Liver (tissue), 8 donors: ENCODE measurements at regions not wholly inside any gene's neighbourhood (a gene's known extent, or its start where the extent isn't known, plus 50 kb on each side); places are given as distances from the start of the nearest gene placed in this dataset.
A peak's percentile ranks its signal among the peaks of the same experiment; 100 is the strongest.
"Not testable (repeated sequence)": the region's sequence is repeated elsewhere in the genome, so short reads cannot be mapped to it uniquely, and the experiment has no call there.

Source experiments
- DNase-seq: peaks from one replicate; pipeline ENCODE4 v3.0.0-alpha.2; 2017; ENCODE audit warnings: low spot score
- H3K27ac ChIP-seq, 2 donors: one replicate each; pipeline ENCODE4 v1.7.0; 2013; ENCODE audit warnings: inconsistent platforms in 2 of 2, low read length in 2 of 2, control low read depth in 1 of 2, low read depth in 1 of 2, mild to moderate bottlenecking in 1 of 2
- H3K27me3 ChIP-seq, 4 donors: one replicate each; pipeline versions ENCODE4 v1.6.1 to v1.7.0; 2013; ENCODE audit warnings: low read length in 3 of 4, inconsistent platforms in 1 of 4, mild to moderate bottlenecking in 1 of 4, moderate library complexity in 1 of 4; ENCODE audit not compliant: control insufficient read depth in 4 of 4, insufficient read depth in 4 of 4
- H3K36me3 ChIP-seq, 4 donors: one replicate each; pipeline versions ENCODE4 v1.6.1 to v1.7.0; 2013; ENCODE audit warnings: low read length in 3 of 4, mild to moderate bottlenecking in 3 of 4, low read depth in 1 of 4, moderate library complexity in 1 of 4; ENCODE audit not compliant: control insufficient read depth in 4 of 4, insufficient read depth in 3 of 4
- H3K4me1 ChIP-seq, 4 donors: one replicate each; pipeline versions ENCODE4 v1.6.1 to v1.7.0; 2013; ENCODE audit warnings: low read length in 3 of 4, mild to moderate bottlenecking in 3 of 4, moderate library complexity in 1 of 4; ENCODE audit not compliant: control insufficient read depth in 4 of 4, insufficient read depth in 4 of 4
- H3K4me3 ChIP-seq, 3 donors: one replicate each; pipeline versions ENCODE4 v1.6.1 to v1.7.0; 2013; ENCODE audit warnings: low read length in 3 of 3, control low read depth in 1 of 3, low read depth in 1 of 3, mild to moderate bottlenecking in 1 of 3
- H3K9ac ChIP-seq, 2 donors: one replicate each; pipeline ENCODE4 v1.7.0; 2013; ENCODE audit warnings: low read length in 2 of 2, mild to moderate bottlenecking in 2 of 2, moderate library complexity in 2 of 2, control low read depth in 1 of 2, low read depth in 1 of 2
- H3K9me3 ChIP-seq, 4 donors: one replicate each; pipeline versions ENCODE4 v1.6.1 to v1.7.0; 2013; ENCODE audit warnings: low read length in 3 of 4; ENCODE audit not compliant: control insufficient read depth in 4 of 4
- CTCF ChIP-seq: fragments of 150-350 bp; IDR thresholded peaks from 2 replicates; pipeline ENCODE4 v1.5.1; 2017; ENCODE audit warnings: improper control_type of control experiment, low read depth, low read length; ENCODE audit not compliant: missing input control
- FOXA2 ChIP-seq: IDR thresholded peaks from 2 replicates; pipeline ENCODE4 v1.6.1; 2016; ENCODE audit warnings: antibody characterized with exemption
- GABPA ChIP-seq, 2 donors: IDR thresholded peaks in 1 of 2; conservative IDR thresholded peaks in 1 of 2; 2 replicates each; pipeline ENCODE4 v1.6.1; 2016; ENCODE audit warnings: antibody characterized with exemption in 2 of 2, mild to moderate bottlenecking in 1 of 2, moderate library complexity in 1 of 2
- HNF4A ChIP-seq, 2 donors: conservative IDR thresholded peaks; 2 replicates each; pipeline ENCODE4 v1.6.1; 2016; ENCODE audit warnings: antibody characterized with exemption in 2 of 2, mild to moderate bottlenecking in 2 of 2
- JUND ChIP-seq, 2 donors: IDR thresholded peaks; 2 replicates each; pipeline ENCODE4 v1.6.1; 2016; ENCODE audit warnings: antibody characterized with exemption in 2 of 2
- RXRA ChIP-seq, 2 donors: IDR thresholded peaks; 2 replicates each; pipeline ENCODE4 v1.6.1; 2017 to 2018; ENCODE audit warnings: antibody characterized with exemption in 2 of 2, mild to moderate bottlenecking in 1 of 2
- ZBTB33 ChIP-seq: IDR thresholded peaks from 2 replicates; pipeline ENCODE4 v1.6.1; 2016; ENCODE audit warnings: antibody characterized with exemption
- WGBS: extraction: QIAGEN DNeasy Blood & Tissue Kit; methylation state at CpG from one replicate; pipeline ENCODE4 v1.1.7; 2013; 5-methylcytosine and 5-hydroxymethylcytosine counted together
- TF ChIP-seq, protein P1 (sequence below): IDR thresholded peaks from 2 replicates; pipeline ENCODE4 v1.6.1; 2016; ENCODE audit warnings: antibody characterized with exemption
- donor health status: healthy.
- donor health status: healthy.
- donor health status: healthy.
- donor health status: healthy.
- donor health status: healthy.

DNA sequence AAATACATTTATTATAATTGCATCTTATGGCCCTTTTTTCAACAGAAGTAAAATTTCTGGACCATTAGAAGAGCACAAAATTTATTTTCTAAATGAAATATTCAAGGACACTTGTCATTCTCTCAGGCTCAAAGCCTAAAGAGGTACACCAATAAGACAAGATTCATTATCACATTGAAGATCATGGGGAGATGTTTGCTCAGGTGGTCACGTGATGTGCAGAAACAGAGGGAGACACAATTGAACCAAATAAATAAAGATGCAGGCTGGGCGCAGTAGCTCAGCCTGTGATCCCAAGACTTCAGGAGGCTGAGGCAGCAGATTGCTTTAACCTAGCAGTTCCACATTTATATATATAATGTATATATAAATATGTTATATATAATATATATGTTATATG is 53.2 kb upstream of the TMEM254 start:
- DNase-seq = no peak
- no peak overlapping the region for H3K4me3 ChIP-seq
- 88% methylated on average over 2 of the region's 2 CpGs for WGBS

GRCh38 chr10:80022408-80023001 is 56.0 kb upstream of the TMEM254 start:
- not testable (repeated sequence) for H3K4me1 ChIP-seq, H3K36me3 ChIP-seq, H3K4me3 ChIP-seq, H3K9ac ChIP-seq, H3K9me3 ChIP-seq, H3K27ac ChIP-seq, DNase-seq, H3K27me3 ChIP-seq
- 91% methylated on average over 1 of the region's 7 CpGs for WGBS

More for the DNA sequence above, 53.2 kb upstream of the TMEM254 start:
- TF ChIP-seq JUND (IDR thresholded peaks at IDR 0.05) (no peak), RXRA (IDR thresholded peaks at IDR 0.05) (no peak), CTCF (no peak), FOXA2 (no peak), HNF4A (conservative IDR thresholded peaks at IDR 0.05) (no peak), ZBTB33 (no peak), GABPA (IDR thresholded peaks at IDR 0.05 in 1 of 2, conservative IDR thresholded peaks at IDR 0.05 in 1 of 2) (no peak)
- TF ChIP-seq, protein P1, sequence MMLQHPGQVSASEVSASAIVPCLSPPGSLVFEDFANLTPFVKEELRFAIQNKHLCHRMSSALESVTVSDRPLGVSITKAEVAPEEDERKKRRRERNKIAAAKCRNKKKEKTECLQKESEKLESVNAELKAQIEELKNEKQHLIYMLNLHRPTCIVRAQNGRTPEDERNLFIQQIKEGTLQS = no peak
- peaks cover 0 to 4% (median 1%) of the 10 kb centered on the region in 4 donors for H3K4me1 ChIP-seq
- H3K27me3 ChIP-seq = no peaks in the 10 kb centered on the region
- no peak overlapping the region for H3K27ac ChIP-seq
- no peaks in the 10 kb centered on the region for H3K36me3 ChIP-seq
- no peaks in the 10 kb centered on the region for H3K9me3 ChIP-seq
- no peak overlapping the region for H3K9ac ChIP-seq

GRCh38 chr10:80018406-80018984 is 60.0 kb upstream of the TMEM254 start:
- not testable (repeated sequence) for H3K9me3 ChIP-seq, H3K4me3 ChIP-seq, H3K27me3 ChIP-seq, H3K9ac ChIP-seq, DNase-seq, H3K4me1 ChIP-seq, H3K36me3 ChIP-seq, H3K27ac ChIP-seq
- TF ChIP-seq JUND (IDR thresholded peaks at IDR 0.05) = peak in 1 of 2 donors; percentile 26
- TF ChIP-seq HNF4A (conservative IDR thresholded peaks at IDR 0.05) = peak; percentile 48 to 50
- peak; percentile 29 to 64 for TF ChIP-seq RXRA (IDR thresholded peaks at IDR 0.05)
- 55% methylated on average over 6 of the region's 6 CpGs for WGBS

GRCh38 chr10:80017186-80017585 is 61.3 kb upstream of the TMEM254 start:
- not testable (repeated sequence) for H3K9ac ChIP-seq, H3K36me3 ChIP-seq, DNase-seq, H3K9me3 ChIP-seq, H3K4me1 ChIP-seq, H3K27me3 ChIP-seq, H3K27ac ChIP-seq, H3K4me3 ChIP-seq
- 92% methylated on average over 8 of the region's 8 CpGs for WGBS
